Panc1 (cell line): ENCODE measurements at regions not wholly inside any gene's neighbourhood (a gene's known extent, or its start where the extent isn't known, plus 50 kb on each side); places are given as distances from the start of the nearest gene placed in this dataset.

Source experiments
- ATAC-seq: fragments of 200-7000 bp; cut with Tn5 transposase; 2 replicates; pipeline ENCODE4 v1.9.1; 2020; ENCODE audit warnings: mild to moderate bottlenecking, moderate library complexity
- BruUV-seq: library from RNA; stranded (reverse); fragments of 400-500 nt; replicated peaks from 2 replicates; lab custom pipeline; 2021; lab: Mats Ljungman, UMichigan
- CTCF ChIA-PET: fragments of 300-600 bp; sonication (Branson Sonifier 250); formaldehyde crosslinking; loops from one replicate; lab custom pipeline; 2022; ENCODE audit warnings: antibody characterized with exemption; lab: Charles Lee
- POLR2A ChIA-PET: fragments of 300-600 bp; sonication (Branson Sonifier 250); formaldehyde crosslinking; loops from one replicate; lab custom pipeline; 2022; ENCODE audit warnings: antibody characterized with exemption; lab: Charles Lee
- DNase-seq: peaks from one replicate; pipeline ENCODE4 v3.0.0-alpha.2; 2010; ENCODE audit warnings: low read depth, low spot score
- H3K27ac ChIP-seq: 2 replicates; pipeline ENCODE4 v1.5.1; 2011; ENCODE audit warnings: mild to moderate bottlenecking, low read length, inconsistent platforms
- H3K27me3 ChIP-seq: fragments of 200-500 bp; sonication (Bioruptor generic); 2 replicates; pipeline ENCODE4 v1.6.0; 2014; ENCODE audit warnings: low read length, inconsistent platforms; ENCODE audit not compliant: control insufficient read depth, insufficient read depth
- H3K36me3 ChIP-seq: fragments of 200-500 bp; sonication (Bioruptor generic); 2 replicates; pipeline ENCODE4 v1.5.1; 2014; ENCODE audit warnings: inconsistent platforms, mild to moderate bottlenecking, low read length, moderate library complexity; ENCODE audit not compliant: control insufficient read depth, insufficient read depth
- H3K4me1 ChIP-seq: 2 replicates; pipeline ENCODE4 v1.5.1; 2011; ENCODE audit warnings: inconsistent platforms, mild to moderate bottlenecking, low read length, moderate library complexity; ENCODE audit not compliant: control insufficient read depth, insufficient read depth
- H3K4me3 ChIP-seq, 2 experiments: 2 replicates each; pipeline ENCODE4 v1.5.1; 2011 to 2012; ENCODE audit warnings: low read depth in 2 of 2, low read length in 2 of 2, mild to moderate bottlenecking in 2 of 2, inconsistent platforms in 1 of 2, moderate library complexity in 1 of 2
- H3K9me3 ChIP-seq: fragments of 200-500 bp; sonication (Bioruptor generic); 2 replicates; pipeline ENCODE4 v1.5.1; 2014; ENCODE audit warnings: low read depth, mild to moderate bottlenecking, inconsistent platforms, low read length, moderate library complexity; ENCODE audit not compliant: control insufficient read depth, insufficient read depth
- POLR2AphosphoS5 ChIP-seq: IDR thresholded peaks from 2 replicates; pipeline ENCODE4 v1.6.1; 2012; ENCODE audit warnings: mild to moderate bottlenecking, low read depth, low read length, moderate library complexity
- SIN3A ChIP-seq: IDR thresholded peaks from 2 replicates; pipeline ENCODE4 v1.6.1; 2012; ENCODE audit warnings: low read depth, mild to moderate bottlenecking, low read length, moderate library complexity, borderline replicate concordance; ENCODE audit not compliant: insufficient read depth
- TCF7L2 ChIP-seq: IDR thresholded peaks from 2 replicates; pipeline ENCODE4 v1.6.1; 2011; ENCODE audit warnings: mild to moderate bottlenecking, low read depth, low read length, inconsistent platforms
- in situ Hi-C: cut with HindIII; loops from 2 replicates; pipeline ENCODE4 v1.10.0; 2016; ENCODE audit warnings: low sequenced_read_pairs, low pct_unique_long_range_greater_than_20kb
- intact Hi-C: fragments of 100-400 bp; cut with micrococcal nuclease; formaldehyde crosslinking; loops from one replicate; pipeline ENCODE4 v1.10.0; 2022; ENCODE audit not compliant: unreplicated experiment
- TF ChIP-seq, protein P1 (sequence below), 2 experiments: IDR thresholded peaks; 2 replicates each; pipeline ENCODE4 v1.6.1; 2011 to 2012; ENCODE audit warnings: low read depth in 2 of 2, control low read depth in 1 of 2, low read length in 1 of 2, mild to moderate bottlenecking in 1 of 2, moderate library complexity in 1 of 2; ENCODE audit not compliant: insufficient read depth in 1 of 2
- TF ChIP-seq, protein P2 (sequence below): fragments of 450-650 bp; IDR thresholded peaks from 2 replicates; pipeline ENCODE4 v1.5.1; 2017; ENCODE audit warnings: mild to moderate bottlenecking

DNA sequence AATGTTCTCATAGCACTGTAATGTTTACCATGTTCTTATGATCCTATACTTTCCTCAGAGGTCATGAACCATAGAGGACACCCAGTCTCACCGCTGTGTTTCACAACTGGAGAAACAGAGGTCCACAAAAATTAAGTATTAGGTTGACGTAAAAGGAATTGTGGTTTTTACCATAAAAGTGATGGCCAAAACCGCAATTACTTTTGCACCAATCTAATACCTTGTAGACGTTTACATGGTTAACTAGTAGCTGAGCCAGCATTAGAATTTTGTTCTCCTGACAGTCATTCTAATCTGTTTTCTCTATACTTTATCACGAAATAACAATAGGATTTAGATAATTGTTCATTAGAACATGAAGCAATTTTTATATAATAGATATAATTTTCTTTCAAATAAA, 763.4 kb upstream of the ARGLU1 start:
- no peak overlapping the region for H3K4me3 ChIP-seq
- in situ Hi-C loops (no loop called here), intact Hi-C loops (no loop called here)
- BruUV-seq = no TSS peak
- CTCF ChIA-PET = no interaction called here
- DNase-seq (no peak), ATAC-seq (no peak)
- POLR2A ChIA-PET = no interaction called here
- H3K9me3 ChIP-seq = no peaks in the 10 kb centered on the region
- H3K27ac ChIP-seq = no peak overlapping the region
- H3K27me3 ChIP-seq = no peaks in the 10 kb centered on the region
- H3K4me1 ChIP-seq = no peaks in the 10 kb centered on the region
- TF ChIP-seq TCF7L2 (no peak), SIN3A (no peak), POLR2AphosphoS5 (no peak)
- TF ChIP-seq, protein P1, sequence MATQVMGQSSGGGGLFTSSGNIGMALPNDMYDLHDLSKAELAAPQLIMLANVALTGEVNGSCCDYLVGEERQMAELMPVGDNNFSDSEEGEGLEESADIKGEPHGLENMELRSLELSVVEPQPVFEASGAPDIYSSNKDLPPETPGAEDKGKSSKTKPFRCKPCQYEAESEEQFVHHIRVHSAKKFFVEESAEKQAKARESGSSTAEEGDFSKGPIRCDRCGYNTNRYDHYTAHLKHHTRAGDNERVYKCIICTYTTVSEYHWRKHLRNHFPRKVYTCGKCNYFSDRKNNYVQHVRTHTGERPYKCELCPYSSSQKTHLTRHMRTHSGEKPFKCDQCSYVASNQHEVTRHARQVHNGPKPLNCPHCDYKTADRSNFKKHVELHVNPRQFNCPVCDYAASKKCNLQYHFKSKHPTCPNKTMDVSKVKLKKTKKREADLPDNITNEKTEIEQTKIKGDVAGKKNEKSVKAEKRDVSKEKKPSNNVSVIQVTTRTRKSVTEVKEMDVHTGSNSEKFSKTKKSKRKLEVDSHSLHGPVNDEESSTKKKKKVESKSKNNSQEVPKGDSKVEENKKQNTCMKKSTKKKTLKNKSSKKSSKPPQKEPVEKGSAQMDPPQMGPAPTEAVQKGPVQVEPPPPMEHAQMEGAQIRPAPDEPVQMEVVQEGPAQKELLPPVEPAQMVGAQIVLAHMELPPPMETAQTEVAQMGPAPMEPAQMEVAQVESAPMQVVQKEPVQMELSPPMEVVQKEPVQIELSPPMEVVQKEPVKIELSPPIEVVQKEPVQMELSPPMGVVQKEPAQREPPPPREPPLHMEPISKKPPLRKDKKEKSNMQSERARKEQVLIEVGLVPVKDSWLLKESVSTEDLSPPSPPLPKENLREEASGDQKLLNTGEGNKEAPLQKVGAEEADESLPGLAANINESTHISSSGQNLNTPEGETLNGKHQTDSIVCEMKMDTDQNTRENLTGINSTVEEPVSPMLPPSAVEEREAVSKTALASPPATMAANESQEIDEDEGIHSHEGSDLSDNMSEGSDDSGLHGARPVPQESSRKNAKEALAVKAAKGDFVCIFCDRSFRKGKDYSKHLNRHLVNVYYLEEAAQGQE (IDR thresholded peaks at IDR 0.05; ENCODE audit: insufficient read depth in 1 of 2, low read depth in 2 of 2, low read length in 1 of 2) = no peak
- TF ChIP-seq, protein P2, sequence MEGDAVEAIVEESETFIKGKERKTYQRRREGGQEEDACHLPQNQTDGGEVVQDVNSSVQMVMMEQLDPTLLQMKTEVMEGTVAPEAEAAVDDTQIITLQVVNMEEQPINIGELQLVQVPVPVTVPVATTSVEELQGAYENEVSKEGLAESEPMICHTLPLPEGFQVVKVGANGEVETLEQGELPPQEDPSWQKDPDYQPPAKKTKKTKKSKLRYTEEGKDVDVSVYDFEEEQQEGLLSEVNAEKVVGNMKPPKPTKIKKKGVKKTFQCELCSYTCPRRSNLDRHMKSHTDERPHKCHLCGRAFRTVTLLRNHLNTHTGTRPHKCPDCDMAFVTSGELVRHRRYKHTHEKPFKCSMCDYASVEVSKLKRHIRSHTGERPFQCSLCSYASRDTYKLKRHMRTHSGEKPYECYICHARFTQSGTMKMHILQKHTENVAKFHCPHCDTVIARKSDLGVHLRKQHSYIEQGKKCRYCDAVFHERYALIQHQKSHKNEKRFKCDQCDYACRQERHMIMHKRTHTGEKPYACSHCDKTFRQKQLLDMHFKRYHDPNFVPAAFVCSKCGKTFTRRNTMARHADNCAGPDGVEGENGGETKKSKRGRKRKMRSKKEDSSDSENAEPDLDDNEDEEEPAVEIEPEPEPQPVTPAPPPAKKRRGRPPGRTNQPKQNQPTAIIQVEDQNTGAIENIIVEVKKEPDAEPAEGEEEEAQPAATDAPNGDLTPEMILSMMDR = no peak
- H3K36me3 ChIP-seq = no peaks in the 10 kb centered on the region

DNA sequence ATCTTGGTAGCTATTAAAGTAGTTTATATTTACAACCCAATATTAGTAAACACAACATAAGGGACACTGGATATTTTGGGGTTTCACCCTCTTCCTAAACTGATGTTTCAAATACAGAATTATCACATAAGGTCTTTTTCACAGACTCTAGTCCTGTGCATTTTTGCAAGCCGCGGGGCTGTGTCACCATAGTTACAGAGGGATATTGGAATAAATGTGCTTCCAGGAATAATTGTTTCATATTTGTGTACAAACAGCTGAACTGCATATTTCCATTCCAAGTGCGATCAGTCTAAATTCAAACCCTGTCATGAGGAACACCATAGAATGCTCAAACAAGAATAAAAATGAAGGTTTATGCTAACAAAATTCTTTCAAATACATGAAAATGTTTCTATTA, 762.5 kb upstream of the ARGLU1 start:
- CTCF ChIA-PET = no interaction called here

More for the DNA sequence above, 762.5 kb upstream of the ARGLU1 start:
- DNase-seq = no peak
- H3K9me3 ChIP-seq = no peaks in the 10 kb centered on the region
- H3K27ac ChIP-seq = no peak overlapping the region
- H3K36me3 ChIP-seq = no peaks in the 10 kb centered on the region
- no peaks in the 10 kb centered on the region for H3K4me1 ChIP-seq
- BruUV-seq = no TSS peak
- in situ Hi-C loops (no loop called here), intact Hi-C loops (no loop called here)
- POLR2A ChIA-PET = no interaction called here
- no peak for TF ChIP-seq TCF7L2
- TF ChIP-seq, protein P2 = no peak
- no peaks in the 10 kb centered on the region for H3K27me3 ChIP-seq
- no peak overlapping the region for H3K4me3 ChIP-seq
- ATAC-seq = no peak
